HG02840 (cell line): ENCODE measurements at regions not wholly inside any gene's neighbourhood (a gene's known extent, or its start where the extent isn't known, plus 50 kb on each side); places are given as distances from the start of the nearest gene placed in this dataset.
"Not testable (repeated sequence)": the region's sequence is repeated elsewhere in the genome, so short reads cannot be mapped to it uniquely, and the experiment has no call there.

Experiments used
- ATAC-seq: cut with Tn5 transposase; IDR thresholded peaks from one replicate; pipeline ENCODE4 v1.9.1; 2021; ENCODE audit warnings: mild to moderate bottlenecking, moderate library complexity, moderate number of reproducible peaks; ENCODE audit not compliant: unreplicated experiment, low FRiP score

- no peak for ATAC-seq
These were observed 127.5 kb downstream of the ABHD5 start for GRCh38 chr3:43818229-43818628.

GRCh38 chr3:43838009-43838758 is 147.4 kb downstream of the ABHD5 start:
- ATAC-seq = no peak

- no peak for ATAC-seq
These were observed 148.1 kb downstream of the ABHD5 start for GRCh38 chr3:43838877-43839276.

- no peak for ATAC-seq
These were observed 152.6 kb downstream of the ABHD5 start for GRCh38 chr3:43843386-43843785.

- no peak for ATAC-seq
These were observed 154.0 kb downstream of the ABHD5 start for GRCh38 chr3:43844757-43845156.

- ATAC-seq = not testable (repeated sequence)
These were observed 154.8 kb downstream of the ABHD5 start for GRCh38 chr3:43845553-43845952.

GRCh38 chr3:43852066-43852465 is 161.3 kb downstream of the ABHD5 start:
- no peak for ATAC-seq

- no peak for ATAC-seq
These were observed 163.5 kb downstream of the ABHD5 start for GRCh38 chr3:43854283-43854682.

GRCh38 chr3:43854916-43855315 is 164.2 kb downstream of the ABHD5 start:
- no peak for ATAC-seq

- no peak for ATAC-seq
These were observed 165.0 kb downstream of the ABHD5 start for GRCh38 chr3:43855674-43856299.

- no peak for ATAC-seq
These were observed 165.6 kb downstream of the ABHD5 start for GRCh38 chr3:43856351-43856750.

GRCh38 chr3:43856761-43857160 is 166.0 kb downstream of the ABHD5 start:
- ATAC-seq = no peak

- no peak for ATAC-seq
These were observed 166.9 kb downstream of the ABHD5 start for GRCh38 chr3:43857361-43858293.

- ATAC-seq = no peak
These were observed 167.6 kb downstream of the ABHD5 start for GRCh38 chr3:43858294-43858701.

- no peak for ATAC-seq
These were observed 169.0 kb downstream of the ABHD5 start for GRCh38 chr3:43859766-43860165.

GRCh38 chr3:43861635-43862034 is 170.9 kb downstream of the ABHD5 start:
- no peak for ATAC-seq

- no peak for ATAC-seq
These were observed 171.7 kb downstream of the ABHD5 start for GRCh38 chr3:43862470-43862869.

GRCh38 chr3:43862992-43863805 is 172.5 kb downstream of the ABHD5 start:
- ATAC-seq = no peak

GRCh38 chr3:43863966-43864933 is 173.5 kb downstream of the ABHD5 start:
- ATAC-seq = no peak
